HepG2 (cell line): ENCODE measurements at regions not wholly inside any gene's neighbourhood (a gene's known extent, or its start where the extent isn't known, plus 50 kb on each side); places are given as distances from the start of the nearest gene placed in this dataset.

Source experiments
- ATAC-seq: fragments of 200-7000 bp; cut with Tn5 transposase; 3 replicates; pipeline ENCODE4 v1.9.1; 2020; ENCODE audit warnings: mild to moderate bottlenecking, moderate library complexity
- BruUV-seq: library from RNA; stranded (reverse); fragments of 400-500 nt; replicated peaks from 2 replicates; lab custom pipeline; 2021; lab: Mats Ljungman, UMichigan
- CTCF ChIA-PET: fragments of 300-600 bp; formaldehyde crosslinking; extraction: SDS; loops from one replicate; lab custom pipeline; 2021; ENCODE audit warnings: low total read pairs, inconsistent platforms, low intra/inter-chr PET ratio; lab: Yijun Ruan, JAX
- POLR2A ChIA-PET: fragments of 350-600 bp; sonication (Branson Sonifier 250); formaldehyde crosslinking; loops from one replicate; lab custom pipeline; 2020; ENCODE audit warnings: antibody characterized with exemption, inconsistent platforms; lab: Yijun Ruan, JAX
- DNase-seq: peaks from one replicate; pipeline ENCODE4 v3.0.0-alpha.2; 2015; ENCODE audit warnings: low spot score
- FAIRE-seq: peaks from 3 replicates; lab custom pipeline; 2011; peaks lifted over from hg19 to GRCh38; lab: Jason Lieb, UNC
- H2AFZ ChIP-seq: one replicate; pipeline ENCODE4 v1.6.1; 2011; ENCODE audit warnings: low read length, inconsistent platforms
- H3K27ac ChIP-seq: fragments of 300-600 bp; 3 replicates; pipeline ENCODE4 v1.8.0; 2011; ENCODE audit warnings: mixed run types, mild to moderate bottlenecking, mixed read lengths, low read length, inconsistent platforms; ENCODE audit not compliant: insufficient read depth; ENCODE audit errors: extremely low read length
- H3K27me3 ChIP-seq, 2 experiments: fragments of 200-600 bp in 1 of 2; 2 replicates in 1 of 2; 3 replicates in 1 of 2; pipeline versions ENCODE4 v1.6.0 to v1.8.0; 2011; ENCODE audit warnings: low read length in 2 of 2, mild to moderate bottlenecking in 2 of 2, moderate library complexity in 2 of 2, inconsistent platforms in 1 of 2; ENCODE audit not compliant: insufficient read depth in 2 of 2, control insufficient read depth in 1 of 2
- H3K36me3 ChIP-seq, 2 experiments: fragments of 200-600 bp in 1 of 2; replicated peaks in 1 of 2; 2 replicates in 1 of 2; 3 replicates in 1 of 2; pipeline versions ENCODE4 v1.5.1 to v1.8.0; 2011; ENCODE audit warnings: low read length in 2 of 2, inconsistent platforms in 1 of 2; ENCODE audit not compliant: insufficient read depth in 2 of 2, control insufficient read depth in 1 of 2
- H3K4me1 ChIP-seq: 2 replicates; pipeline ENCODE4 v1.5.1; 2012; ENCODE audit warnings: low read length, inconsistent platforms; ENCODE audit not compliant: insufficient read depth
- H3K4me2 ChIP-seq: 2 replicates; pipeline ENCODE4 v1.6.0; 2011; ENCODE audit warnings: low read depth, low read length, inconsistent platforms
- H3K4me3 ChIP-seq, 3 experiments: fragments of 200-600 bp in 1 of 3; sonication (generic), shearing (Covaris generic) in 1 of 3; replicated peaks in 1 of 3; 2 replicates each; pipeline ENCODE4 v1.5.1; 2011 to 2016; ENCODE audit warnings: low read length in 3 of 3, inconsistent platforms in 2 of 3, low read depth in 2 of 3, mild to moderate bottlenecking in 2 of 3, control low read depth in 1 of 3, mixed read lengths in 1 of 3; ENCODE audit not compliant: insufficient read depth in 1 of 3
- H3K79me2 ChIP-seq: one replicate; pipeline ENCODE4 v1.6.1; 2011; ENCODE audit warnings: low read length, inconsistent platforms; ENCODE audit not compliant: insufficient read depth
- H3K9ac ChIP-seq: 2 replicates; pipeline ENCODE4 v1.6.0; 2011; ENCODE audit warnings: mild to moderate bottlenecking, low read depth, low read length, inconsistent platforms; ENCODE audit not compliant: insufficient read depth
- H3K9me3 ChIP-seq: 2 replicates; pipeline ENCODE4 v1.5.1; 2012; ENCODE audit warnings: mild to moderate bottlenecking, low read length
- H4K20me1 ChIP-seq: 2 replicates; pipeline ENCODE4 v1.6.0; 2011; ENCODE audit warnings: inconsistent platforms, mild to moderate bottlenecking, low read length, moderate library complexity; ENCODE audit not compliant: insufficient read depth
- HCFC1 ChIP-seq: fragments of 150-350 bp; IDR thresholded peaks from 2 replicates; pipeline ENCODE4 v1.6.1; 2014; ENCODE audit warnings: low read depth, low read length
- MBD4 ChIP-seq: IDR thresholded peaks from 2 replicates; pipeline ENCODE4 v1.6.1; 2012; ENCODE audit warnings: low read length, inconsistent platforms, borderline replicate concordance
- PHB2 ChIP-seq: fragments of 450-650 bp; IDR thresholded peaks from 2 replicates; pipeline ENCODE4 v1.6.1; 2018; ENCODE audit not compliant: partially characterized antibody
- RFX1 ChIP-seq: fragments of 450-650 bp; IDR thresholded peaks from 2 replicates; pipeline ENCODE4 v1.6.1; 2017
- TEAD2 ChIP-seq: sonication (generic); formaldehyde crosslinking; IDR thresholded peaks from 2 replicates; pipeline ENCODE4 v1.9.0; 2021; ENCODE audit warnings: missing genetic modification reagents
- ZNF780A ChIP-seq: sonication (generic); formaldehyde crosslinking; IDR thresholded peaks from 2 replicates; pipeline ENCODE4 v1.8.0; 2022; ENCODE audit warnings: mild to moderate bottlenecking, missing genetic modification reagents, moderate library complexity
- WGBS: methylation state at CpG from one replicate; pipeline ENCODE4 v1.1.6; 2017; ENCODE audit warnings: low lambda C conversion rate; 5-methylcytosine and 5-hydroxymethylcytosine counted together
- in situ Hi-C: cut with HindIII; loops from 2 replicates; pipeline ENCODE4 v1.10.0; 2017; ENCODE audit warnings: low pct_unique_long_range_greater_than_20kb; ENCODE audit not compliant: extremely low pct_ligation_motif_present
- intact Hi-C: fragments of 100-400 bp; cut with micrococcal nuclease; formaldehyde crosslinking; loops from one replicate; pipeline ENCODE4 v1.10.0; 2022; ENCODE audit not compliant: unreplicated experiment
- TF ChIP-seq, protein P1 (sequence below): sonication (generic); formaldehyde crosslinking; IDR thresholded peaks from 2 replicates; pipeline ENCODE4 v1.9.0; 2021; ENCODE audit warnings: missing genetic modification reagents, mild to moderate bottlenecking, borderline replicate concordance
- TF ChIP-seq, protein P2 (sequence below): IDR thresholded peaks from 2 replicates; pipeline ENCODE4 v1.6.1; 2018; ENCODE audit warnings: missing genetic modification reagents
- TF ChIP-seq, protein P3 (sequence below): sonication (generic); formaldehyde crosslinking; IDR thresholded peaks from 2 replicates; pipeline ENCODE4 v1.5.0; 2020; ENCODE audit warnings: missing genetic modification reagents
- TF ChIP-seq, protein P4 (sequence below): sonication (generic); formaldehyde crosslinking; IDR thresholded peaks from 2 replicates; pipeline ENCODE4 v1.8.0; 2022; ENCODE audit warnings: missing genetic modification reagents, mild to moderate bottlenecking, moderate library complexity, borderline replicate concordance
- TF ChIP-seq, protein P5 (sequence below): sonication (generic); formaldehyde crosslinking; IDR thresholded peaks from 2 replicates; pipeline ENCODE4 v1.4.0; 2020; ENCODE audit warnings: missing genetic modification reagents

DNA sequence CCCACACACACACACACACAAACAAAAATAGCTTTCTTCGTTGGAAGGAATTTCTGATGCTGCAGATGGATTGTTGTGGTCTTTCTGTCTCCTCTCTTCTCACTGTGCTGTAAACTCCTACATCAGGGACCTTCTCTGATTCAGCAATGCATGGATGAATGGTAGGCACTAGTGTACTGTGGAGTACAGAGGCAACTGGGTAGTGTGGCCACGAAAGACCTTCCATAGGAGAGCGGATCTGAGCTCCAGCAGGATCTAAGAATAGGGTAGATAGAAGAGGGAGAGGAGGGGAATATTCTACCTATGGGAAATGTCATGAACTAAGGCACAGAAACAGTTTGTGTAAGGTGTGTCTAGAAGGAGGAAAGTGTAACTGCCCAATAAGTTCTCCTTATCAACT, 266.8 kb downstream of the MYCN start:
- TF ChIP-seq, protein P1, sequence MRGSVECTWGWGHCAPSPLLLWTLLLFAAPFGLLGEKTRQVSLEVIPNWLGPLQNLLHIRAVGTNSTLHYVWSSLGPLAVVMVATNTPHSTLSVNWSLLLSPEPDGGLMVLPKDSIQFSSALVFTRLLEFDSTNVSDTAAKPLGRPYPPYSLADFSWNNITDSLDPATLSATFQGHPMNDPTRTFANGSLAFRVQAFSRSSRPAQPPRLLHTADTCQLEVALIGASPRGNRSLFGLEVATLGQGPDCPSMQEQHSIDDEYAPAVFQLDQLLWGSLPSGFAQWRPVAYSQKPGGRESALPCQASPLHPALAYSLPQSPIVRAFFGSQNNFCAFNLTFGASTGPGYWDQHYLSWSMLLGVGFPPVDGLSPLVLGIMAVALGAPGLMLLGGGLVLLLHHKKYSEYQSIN = no peak
- TF ChIP-seq RFX1 (no peak), ZNF780A (CRISPR knock-in tag) (no peak), TEAD2 (no peak), HCFC1 (no peak), MBD4 (no peak), PHB2 (no peak)
- TF ChIP-seq, protein P2, sequence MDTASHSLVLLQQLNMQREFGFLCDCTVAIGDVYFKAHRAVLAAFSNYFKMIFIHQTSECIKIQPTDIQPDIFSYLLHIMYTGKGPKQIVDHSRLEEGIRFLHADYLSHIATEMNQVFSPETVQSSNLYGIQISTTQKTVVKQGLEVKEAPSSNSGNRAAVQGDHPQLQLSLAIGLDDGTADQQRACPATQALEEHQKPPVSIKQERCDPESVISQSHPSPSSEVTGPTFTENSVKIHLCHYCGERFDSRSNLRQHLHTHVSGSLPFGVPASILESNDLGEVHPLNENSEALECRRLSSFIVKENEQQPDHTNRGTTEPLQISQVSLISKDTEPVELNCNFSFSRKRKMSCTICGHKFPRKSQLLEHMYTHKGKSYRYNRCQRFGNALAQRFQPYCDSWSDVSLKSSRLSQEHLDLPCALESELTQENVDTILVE (CRISPR knock-in tag) = no peak
- TF ChIP-seq, protein P3, sequence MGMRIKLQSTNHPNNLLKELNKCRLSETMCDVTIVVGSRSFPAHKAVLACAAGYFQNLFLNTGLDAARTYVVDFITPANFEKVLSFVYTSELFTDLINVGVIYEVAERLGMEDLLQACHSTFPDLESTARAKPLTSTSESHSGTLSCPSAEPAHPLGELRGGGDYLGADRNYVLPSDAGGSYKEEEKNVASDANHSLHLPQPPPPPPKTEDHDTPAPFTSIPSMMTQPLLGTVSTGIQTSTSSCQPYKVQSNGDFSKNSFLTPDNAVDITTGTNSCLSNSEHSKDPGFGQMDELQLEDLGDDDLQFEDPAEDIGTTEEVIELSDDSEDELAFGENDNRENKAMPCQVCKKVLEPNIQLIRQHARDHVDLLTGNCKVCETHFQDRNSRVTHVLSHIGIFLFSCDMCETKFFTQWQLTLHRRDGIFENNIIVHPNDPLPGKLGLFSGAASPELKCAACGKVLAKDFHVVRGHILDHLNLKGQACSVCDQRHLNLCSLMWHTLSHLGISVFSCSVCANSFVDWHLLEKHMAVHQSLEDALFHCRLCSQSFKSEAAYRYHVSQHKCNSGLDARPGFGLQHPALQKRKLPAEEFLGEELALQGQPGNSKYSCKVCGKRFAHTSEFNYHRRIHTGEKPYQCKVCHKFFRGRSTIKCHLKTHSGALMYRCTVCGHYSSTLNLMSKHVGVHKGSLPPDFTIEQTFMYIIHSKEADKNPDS (CRISPR knock-in tag) = no peak
- TF ChIP-seq, protein P4, sequence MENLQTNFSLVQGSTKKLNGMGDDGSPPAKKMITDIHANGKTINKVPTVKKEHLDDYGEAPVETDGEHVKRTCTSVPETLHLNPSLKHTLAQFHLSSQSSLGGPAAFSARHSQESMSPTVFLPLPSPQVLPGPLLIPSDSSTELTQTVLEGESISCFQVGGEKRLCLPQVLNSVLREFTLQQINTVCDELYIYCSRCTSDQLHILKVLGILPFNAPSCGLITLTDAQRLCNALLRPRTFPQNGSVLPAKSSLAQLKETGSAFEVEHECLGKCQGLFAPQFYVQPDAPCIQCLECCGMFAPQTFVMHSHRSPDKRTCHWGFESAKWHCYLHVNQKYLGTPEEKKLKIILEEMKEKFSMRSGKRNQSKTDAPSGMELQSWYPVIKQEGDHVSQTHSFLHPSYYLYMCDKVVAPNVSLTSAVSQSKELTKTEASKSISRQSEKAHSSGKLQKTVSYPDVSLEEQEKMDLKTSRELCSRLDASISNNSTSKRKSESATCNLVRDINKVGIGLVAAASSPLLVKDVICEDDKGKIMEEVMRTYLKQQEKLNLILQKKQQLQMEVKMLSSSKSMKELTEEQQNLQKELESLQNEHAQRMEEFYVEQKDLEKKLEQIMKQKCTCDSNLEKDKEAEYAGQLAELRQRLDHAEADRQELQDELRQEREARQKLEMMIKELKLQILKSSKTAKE (CRISPR knock-in tag) = no peak
- TF ChIP-seq, protein P5, sequence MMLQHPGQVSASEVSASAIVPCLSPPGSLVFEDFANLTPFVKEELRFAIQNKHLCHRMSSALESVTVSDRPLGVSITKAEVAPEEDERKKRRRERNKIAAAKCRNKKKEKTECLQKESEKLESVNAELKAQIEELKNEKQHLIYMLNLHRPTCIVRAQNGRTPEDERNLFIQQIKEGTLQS (CRISPR knock-in tag) = no peak
- intact Hi-C loops (no loop called here), in situ Hi-C loops (no loop called here)
- Histone ChIP-seq H2AFZ (no peak overlapping the region), H3K4me1 (no peaks in the 10 kb centered on the region), H3K27ac (no peak overlapping the region), H3K9ac (no peak overlapping the region), H3K4me3 (no peak overlapping the region), H3K4me2 (no peak overlapping the region), H3K79me2 (no peaks in the 10 kb centered on the region), H3K9me3 (no peaks in the 10 kb centered on the region), H4K20me1 (no peaks in the 10 kb centered on the region), H3K27me3 (no peaks in the 10 kb centered on the region), H3K36me3 (no peaks in the 10 kb centered on the region)
- 38% methylated on average over 3 of the region's 3 CpGs for WGBS
- ATAC-seq (no peak), FAIRE-seq (no peak), DNase-seq (no peak)
- ChIA-PET CTCF (no interaction called here), POLR2A (no interaction called here)
- BruUV-seq = no TSS peak
